HCT116 (cell line): ENCODE measurements at regions not wholly inside any gene's neighbourhood (a gene's known extent, or its start where the extent isn't known, plus 50 kb on each side); places are given as distances from the start of the nearest gene placed in this dataset.

Source experiments
- ATAC-seq: fragments of 200-7000 bp; cut with Tn5 transposase; 2 replicates; pipeline ENCODE4 v1.9.1; 2020; ENCODE audit warnings: mild to moderate bottlenecking, moderate library complexity
- BruUV-seq: library from RNA; stranded (reverse); fragments of 400-500 nt; replicated peaks from 2 replicates; lab custom pipeline; 2021; lab: Mats Ljungman, UMichigan
- CTCF ChIA-PET: fragments of 300-600 bp; sonication (Branson Sonifier 250); formaldehyde crosslinking; loops from one replicate; lab custom pipeline; 2021; ENCODE audit warnings: antibody characterized with exemption; lab: Charles Lee
- POLR2A ChIA-PET: fragments of 300-600, 350-600 bp; sonication (Branson Sonifier 250); formaldehyde crosslinking; loops from one replicate; lab custom pipeline; 2021; ENCODE audit warnings: antibody characterized with exemption; lab: Charles Lee
- RAD21 ChIA-PET, 2 experiments: fragments of 300-600 bp; sonication (Branson Sonifier 250); formaldehyde crosslinking; loops; one replicate each; lab custom pipeline; 2023; ENCODE audit warnings: low total read pairs in 2 of 2; ENCODE audit not compliant: uncharacterized antibody in 2 of 2, unreplicated experiment in 2 of 2, low non-redundant PET in 1 of 2; lab: Charles Lee
- DNase-seq: peaks from one replicate; pipeline ENCODE4 v3.0.0-alpha.2; 2010; ENCODE audit warnings: low read depth, low spot score
- H2AFZ ChIP-seq: fragments of 200-600 bp; shearing (Covaris generic), sonication (generic); 2 replicates; pipeline ENCODE4 v1.6.1; 2017; ENCODE audit warnings: low read depth, mixed run types, mixed read lengths, antibody characterized with exemption, low read length; ENCODE audit not compliant: poor library complexity, severe bottlenecking
- H3K27ac ChIP-seq: 2 replicates; pipeline ENCODE4 v1.5.1; 2012; ENCODE audit warnings: low read depth, low read length
- H3K27me3 ChIP-seq: fragments of 200-600 bp; sonication (generic); 2 replicates; pipeline ENCODE4 v1.6.1; 2016; ENCODE audit warnings: mixed run types, low read length, mixed read lengths; ENCODE audit not compliant: insufficient read depth
- H3K36me3 ChIP-seq, 2 experiments: fragments of 200-500 bp in 1 of 2; fragments of 200-600 bp in 1 of 2; sonication (Bioruptor generic) in 1 of 2; sonication (generic) in 1 of 2; 2 replicates each; pipeline versions ENCODE4 v1.5.1 to v1.6.1; 2014 to 2016; ENCODE audit warnings: low read length in 2 of 2, inconsistent platforms in 1 of 2, mixed read lengths in 1 of 2, mixed run types in 1 of 2; ENCODE audit not compliant: insufficient read depth in 2 of 2, control insufficient read depth in 1 of 2
- H3K4me1 ChIP-seq, 2 experiments: fragments of 200-600 bp in 1 of 2; sonication (generic) in 1 of 2; 2 replicates each; pipeline versions ENCODE4 v1.5.1 to v1.6.1; 2012 to 2017; ENCODE audit warnings: low read length in 2 of 2, inconsistent platforms in 1 of 2, mild to moderate bottlenecking in 1 of 2, mixed read lengths in 1 of 2, mixed run types in 1 of 2, moderate library complexity in 1 of 2; ENCODE audit not compliant: insufficient read depth in 2 of 2, control insufficient read depth in 1 of 2
- H3K4me2 ChIP-seq: fragments of 200-600 bp; sonication (generic); 2 replicates; pipeline ENCODE4 v1.6.1; 2017; ENCODE audit warnings: mixed run types, low read length, mixed read lengths
- H3K4me3 ChIP-seq, 2 experiments: fragments of 200-600 bp in 1 of 2; sonication (generic) in 1 of 2; replicated peaks in 1 of 2; 2 replicates each; pipeline ENCODE4 v1.5.1; 2011 to 2016; ENCODE audit warnings: low read length in 2 of 2, control low read depth in 1 of 2, low read depth in 1 of 2, mild to moderate bottlenecking in 1 of 2, mixed read lengths in 1 of 2, mixed run types in 1 of 2
- H3K79me2 ChIP-seq: fragments of 200-600 bp; sonication (generic); 2 replicates; pipeline ENCODE4 v1.6.1; 2017; ENCODE audit warnings: mild to moderate bottlenecking, mixed run types, low read length, moderate library complexity, mixed read lengths; ENCODE audit not compliant: insufficient read depth
- H3K9ac ChIP-seq: fragments of 200-600 bp; sonication (generic); 2 replicates; pipeline ENCODE4 v1.6.1; 2016; ENCODE audit warnings: low read length, mixed read lengths
- H3K9me2 ChIP-seq: fragments of 200-600 bp; sonication (generic), shearing (Covaris generic); 2 replicates; pipeline ENCODE4 v1.6.1; 2017; ENCODE audit warnings: mixed run types, mild to moderate bottlenecking, moderate library complexity; ENCODE audit not compliant: insufficient read depth
- H3K9me3 ChIP-seq, 2 experiments: fragments of 200-500 bp in 1 of 2; fragments of 200-600 bp in 1 of 2; sonication (Bioruptor generic) in 1 of 2; sonication (generic) in 1 of 2; 2 replicates each; pipeline ENCODE4 v1.6.1; 2014 to 2017; ENCODE audit warnings: low read length in 2 of 2, mixed read lengths in 2 of 2, inconsistent platforms in 1 of 2, low read depth in 1 of 2, mild to moderate bottlenecking in 1 of 2, mixed run types in 1 of 2, moderate library complexity in 1 of 2; ENCODE audit not compliant: control insufficient read depth in 1 of 2, insufficient read depth in 1 of 2
- H4K20me1 ChIP-seq: fragments of 200-600 bp; sonication (generic), shearing (Covaris generic); 2 replicates; pipeline ENCODE4 v1.6.1; 2017; ENCODE audit warnings: mixed run types, mild to moderate bottlenecking, moderate library complexity; ENCODE audit not compliant: insufficient read depth
- CBX3 ChIP-seq: IDR thresholded peaks from 2 replicates; pipeline ENCODE4 v1.6.1; 2012; ENCODE audit warnings: low read depth
- EGR1 ChIP-seq: IDR thresholded peaks from 2 replicates; pipeline ENCODE4 v1.6.1; 2012; ENCODE audit warnings: low read depth
- EZH2 ChIP-seq: fragments of 200-600 bp; sonication (generic); IDR thresholded peaks from 2 replicates; pipeline ENCODE4 v1.6.1; 2017; ENCODE audit warnings: antibody characterized with exemption, mixed run types
- FOSL1 ChIP-seq: IDR thresholded peaks from 2 replicates; pipeline ENCODE4 v1.6.1; 2012; ENCODE audit warnings: low read depth
- JUND ChIP-seq: IDR thresholded peaks from 2 replicates; pipeline ENCODE4 v1.6.1; 2012
- POLR2A ChIP-seq: IDR thresholded peaks from 2 replicates; pipeline ENCODE4 v1.7.0; 2011; ENCODE audit warnings: borderline replicate concordance; ENCODE audit not compliant: insufficient read depth, insufficient read length; ENCODE audit errors: extremely low read depth
- POLR2AphosphoS5 ChIP-seq: IDR thresholded peaks from 2 replicates; pipeline ENCODE4 v1.6.1; 2011; ENCODE audit warnings: mild to moderate bottlenecking, low read depth, low read length, moderate library complexity
- RAD21 ChIP-seq: IDR thresholded peaks from 2 replicates; pipeline ENCODE4 v1.6.1; 2012; ENCODE audit warnings: low read depth, mild to moderate bottlenecking
- SIN3A ChIP-seq: IDR thresholded peaks from 2 replicates; pipeline ENCODE4 v1.6.1; 2012; ENCODE audit warnings: low read depth
- SP1 ChIP-seq: IDR thresholded peaks from 2 replicates; pipeline ENCODE4 v1.6.1; 2012; ENCODE audit warnings: low read depth
- SRF ChIP-seq: IDR thresholded peaks from 2 replicates; pipeline ENCODE4 v1.6.1; 2012; ENCODE audit warnings: low read depth
- TCF7L2 ChIP-seq: IDR thresholded peaks from 2 replicates; pipeline ENCODE4 v1.7.0; 2011; ENCODE audit warnings: borderline replicate concordance, inconsistent platforms; ENCODE audit not compliant: insufficient read depth, insufficient read length; ENCODE audit errors: extremely low read depth
- YY1 ChIP-seq: IDR thresholded peaks from 2 replicates; pipeline ENCODE4 v1.6.1; 2011; ENCODE audit warnings: low read length, low read depth, moderate library complexity, mild to moderate bottlenecking; ENCODE audit not compliant: insufficient replicate concordance; ENCODE audit errors: extremely low read depth
- ZFX ChIP-seq: fragments of 450-650 bp; IDR thresholded peaks from 2 replicates; pipeline ENCODE4 v1.6.1; 2017
- ZNF274 ChIP-seq: fragments of 200-500 bp; sonication (Bioruptor generic); IDR thresholded peaks from 2 replicates; pipeline ENCODE4 v1.6.1; 2014; ENCODE audit warnings: mild to moderate bottlenecking, low read depth, low read length, inconsistent platforms
- intact Hi-C: fragments of 100-400 bp; cut with micrococcal nuclease; formaldehyde crosslinking; loops from 2 replicates; pipeline ENCODE4 v1.10.0; 2022
- TF ChIP-seq, protein P1 (sequence below): IDR thresholded peaks from 2 replicates; pipeline ENCODE4 v1.6.1; 2011; ENCODE audit warnings: mild to moderate bottlenecking, low read length, moderate library complexity; ENCODE audit not compliant: insufficient replicate concordance; ENCODE audit errors: extremely low read depth
- TF ChIP-seq, protein P2 (sequence below), 3 experiments: fragments of 200-600 bp in 1 of 3; sonication (generic) in 1 of 3; IDR thresholded peaks in 2 of 3; conservative IDR thresholded peaks in 1 of 3; 2 replicates each; pipeline ENCODE4 v1.5.1; 2012 to 2017; ENCODE audit warnings: low read depth in 2 of 3, low read length in 2 of 3, antibody characterized with exemption in 1 of 3, borderline replicate concordance in 1 of 3, control low read depth in 1 of 3, mild to moderate bottlenecking in 1 of 3, mixed read lengths in 1 of 3, mixed run types in 1 of 3, moderate library complexity in 1 of 3; ENCODE audit not compliant: insufficient read depth in 1 of 3

DNA sequence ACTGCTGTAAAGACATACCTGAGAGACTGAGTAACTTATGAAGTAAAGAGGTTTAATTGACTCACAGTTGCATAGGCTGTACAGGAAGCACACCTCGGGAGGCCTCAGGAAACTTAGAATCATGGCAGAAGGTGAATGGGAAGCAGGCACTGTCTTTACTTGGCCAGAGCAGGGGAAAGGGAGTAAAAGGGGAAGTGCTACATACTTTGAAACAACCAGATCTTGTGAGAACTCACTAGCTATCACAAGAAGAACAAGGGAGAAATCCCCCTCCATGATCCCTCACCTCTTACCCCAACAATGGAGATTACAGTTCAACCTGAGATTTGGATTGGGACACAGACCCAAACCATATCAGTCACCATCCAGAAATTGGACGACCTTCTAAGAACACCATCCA, 1285.8 kb upstream of the CDH9 start:
- H3K4me3 ChIP-seq, result no peak overlapping the region
- POLR2A ChIA-PET, result no interaction called here
- no peaks in the 10 kb centered on the region for H3K4me1 ChIP-seq
- no peaks in the 10 kb centered on the region for H3K79me2 ChIP-seq
- H3K27ac ChIP-seq, result no peak overlapping the region
- no peaks in the 10 kb centered on the region for H4K20me1 ChIP-seq
- no peak overlapping the region for H3K4me2 ChIP-seq
- H3K27me3 ChIP-seq, result no peaks in the 10 kb centered on the region
- H3K9me2 ChIP-seq, result no peaks in the 10 kb centered on the region
- H3K9me3 ChIP-seq, result peaks cover 6 to 14% of the 10 kb centered on the region in 2 experiments; a peak in 2 of 4 replicates
- no peak for ATAC-seq
- no peak overlapping the region for H3K9ac ChIP-seq
- intact Hi-C loops, result no loop called here
- BruUV-seq, result no TSS peak
- no peaks in the 10 kb centered on the region for H3K36me3 ChIP-seq
- CTCF ChIA-PET, result no interaction called here
- DNase-seq, result no peak
- RAD21 ChIA-PET, result no interaction called here
- no peak for TF ChIP-seq SP1
- TF ChIP-seq SIN3A, result no peak
- TF ChIP-seq EZH2, result no peak
- no peak for TF ChIP-seq YY1
- no peak for TF ChIP-seq FOSL1
- TF ChIP-seq CBX3, result no peak
- TF ChIP-seq RAD21, result no peak
- no peak overlapping the region for H2AFZ ChIP-seq

DNA sequence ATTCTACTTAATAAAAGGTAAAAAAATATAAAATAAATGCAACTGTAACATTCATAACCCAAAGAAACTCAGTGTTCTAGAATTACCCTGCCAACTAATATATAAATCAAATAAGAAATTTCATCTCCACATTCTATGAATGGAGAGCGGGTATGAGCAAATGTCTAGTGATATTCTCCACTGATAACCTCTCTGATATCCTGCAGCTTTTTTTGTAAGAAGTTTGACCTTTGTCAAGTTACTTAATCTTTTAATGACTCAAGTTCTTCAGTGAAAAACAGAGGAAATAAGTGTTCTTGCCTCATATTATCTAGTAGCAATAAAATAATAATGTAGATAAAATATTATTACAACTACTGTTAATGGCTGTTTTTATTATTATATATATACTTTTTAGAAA, 1275.6 kb upstream of the CDH9 start:
- no TSS peak for BruUV-seq
- Histone ChIP-seq H3K79me2 (no peaks in the 10 kb centered on the region), H3K9me2 (no peaks in the 10 kb centered on the region), H3K27ac (no peak overlapping the region), H4K20me1 (no peaks in the 10 kb centered on the region), H3K36me3 (no peaks in the 10 kb centered on the region), H3K9me3 (peaks cover 11 to 32% of the 10 kb centered on the region in 2 experiments; a peak in 2 of 4 replicates), H3K27me3 (no peaks in the 10 kb centered on the region), H3K4me1 (no peaks in the 10 kb centered on the region), H2AFZ (no peak overlapping the region), H3K4me2 (no peak overlapping the region), H3K9ac (no peak overlapping the region), H3K4me3 (no peak overlapping the region)
- RAD21 ChIA-PET, result no interaction called here
- intact Hi-C loops, result no loop called here
- ATAC-seq, result no peak
- CTCF ChIA-PET, result no interaction called here
- DNase-seq, result no peak
- POLR2A ChIA-PET, result no interaction called here
- TF ChIP-seq EZH2, result no peak
- TF ChIP-seq SRF, result no peak
- no peak for TF ChIP-seq JUND
- TF ChIP-seq RAD21, result no peak
- no peak for TF ChIP-seq TCF7L2
- no peak for TF ChIP-seq POLR2A
- TF ChIP-seq EGR1, result no peak
- no peak for TF ChIP-seq ZNF274
- TF ChIP-seq, protein P1, sequence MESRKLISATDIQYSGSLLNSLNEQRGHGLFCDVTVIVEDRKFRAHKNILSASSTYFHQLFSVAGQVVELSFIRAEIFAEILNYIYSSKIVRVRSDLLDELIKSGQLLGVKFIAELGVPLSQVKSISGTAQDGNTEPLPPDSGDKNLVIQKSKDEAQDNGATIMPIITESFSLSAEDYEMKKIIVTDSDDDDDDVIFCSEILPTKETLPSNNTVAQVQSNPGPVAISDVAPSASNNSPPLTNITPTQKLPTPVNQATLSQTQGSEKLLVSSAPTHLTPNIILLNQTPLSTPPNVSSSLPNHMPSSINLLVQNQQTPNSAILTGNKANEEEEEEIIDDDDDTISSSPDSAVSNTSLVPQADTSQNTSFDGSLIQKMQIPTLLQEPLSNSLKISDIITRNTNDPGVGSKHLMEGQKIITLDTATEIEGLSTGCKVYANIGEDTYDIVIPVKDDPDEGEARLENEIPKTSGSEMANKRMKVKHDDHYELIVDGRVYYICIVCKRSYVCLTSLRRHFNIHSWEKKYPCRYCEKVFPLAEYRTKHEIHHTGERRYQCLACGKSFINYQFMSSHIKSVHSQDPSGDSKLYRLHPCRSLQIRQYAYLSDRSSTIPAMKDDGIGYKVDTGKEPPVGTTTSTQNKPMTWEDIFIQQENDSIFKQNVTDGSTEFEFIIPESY, result no peak
- TF ChIP-seq ZFX, result no peak
- TF ChIP-seq, protein P2, sequence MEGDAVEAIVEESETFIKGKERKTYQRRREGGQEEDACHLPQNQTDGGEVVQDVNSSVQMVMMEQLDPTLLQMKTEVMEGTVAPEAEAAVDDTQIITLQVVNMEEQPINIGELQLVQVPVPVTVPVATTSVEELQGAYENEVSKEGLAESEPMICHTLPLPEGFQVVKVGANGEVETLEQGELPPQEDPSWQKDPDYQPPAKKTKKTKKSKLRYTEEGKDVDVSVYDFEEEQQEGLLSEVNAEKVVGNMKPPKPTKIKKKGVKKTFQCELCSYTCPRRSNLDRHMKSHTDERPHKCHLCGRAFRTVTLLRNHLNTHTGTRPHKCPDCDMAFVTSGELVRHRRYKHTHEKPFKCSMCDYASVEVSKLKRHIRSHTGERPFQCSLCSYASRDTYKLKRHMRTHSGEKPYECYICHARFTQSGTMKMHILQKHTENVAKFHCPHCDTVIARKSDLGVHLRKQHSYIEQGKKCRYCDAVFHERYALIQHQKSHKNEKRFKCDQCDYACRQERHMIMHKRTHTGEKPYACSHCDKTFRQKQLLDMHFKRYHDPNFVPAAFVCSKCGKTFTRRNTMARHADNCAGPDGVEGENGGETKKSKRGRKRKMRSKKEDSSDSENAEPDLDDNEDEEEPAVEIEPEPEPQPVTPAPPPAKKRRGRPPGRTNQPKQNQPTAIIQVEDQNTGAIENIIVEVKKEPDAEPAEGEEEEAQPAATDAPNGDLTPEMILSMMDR (IDR thresholded peaks at IDR 0.05 in 2 of 3, conservative IDR thresholded peaks at IDR 0.05 in 1 of 3; ENCODE audit: borderline replicate concordance in 1 of 3, insufficient read depth in 1 of 3, low read depth in 2 of 3, low read length in 2 of 3), result no peak
- TF ChIP-seq YY1, result no peak
- TF ChIP-seq POLR2AphosphoS5, result no peak
